ENCODE measurements at regions not wholly inside any gene's neighbourhood (a gene's known extent, or its start where the extent isn't known, plus 50 kb on each side); places are given as distances from the start of the nearest gene placed in this dataset.
"Not testable (repeated sequence)": the region's sequence is repeated elsewhere in the genome, so short reads cannot be mapped to it uniquely, and the experiment has no call there.

- not testable (repeated sequence) for DNase-seq, H3K4me1 ChIP-seq
Observed at GRCh38 chr11:128140293-128140692, 447.1 kb downstream of the ETS1 start.

GRCh38 chr11:128135451-128135850, 451.9 kb downstream of the ETS1 start:
- no peaks in the 10 kb centered on the region for H3K9me3 ChIP-seq (replicated peaks)
- H3K4me3 ChIP-seq: no peak overlapping the region
- peak overlapping the region; percentile 42 for H3K27ac ChIP-seq
- no peaks in the 10 kb centered on the region for H3K36me3 ChIP-seq
- peaks cover 13% of the 10 kb centered on the region for H3K4me1 ChIP-seq
- no peaks in the 10 kb centered on the region for H3K27me3 ChIP-seq
- DNase-seq: peak; percentile 30 to 63

More at GRCh38 chr11:128140293-128140692, 447.1 kb downstream of the ETS1 start:
- H3K4me3 ChIP-seq; H3K27ac ChIP-seq; H3K36me3 ChIP-seq; H3K27me3 ChIP-seq; H3K9me3 ChIP-seq (replicated peaks): not testable (repeated sequence)

GRCh38 chr11:128133501-128133900, 453.9 kb downstream of the ETS1 start:
- no peak for DNase-seq
- Histone ChIP-seq H3K27me3 (no peaks in the 10 kb centered on the region), H3K4me3 (no peak overlapping the region), H3K27ac (no peak overlapping the region), H3K4me1 (peaks cover 13% of the 10 kb centered on the region), H3K9me3 (replicated peaks) (no peaks in the 10 kb centered on the region), H3K36me3 (no peaks in the 10 kb centered on the region)

GRCh38 chr11:128130052-128130451, 457.3 kb downstream of the ETS1 start:
- Histone ChIP-seq H3K4me3 (no peak overlapping the region), H3K9me3 (replicated peaks) (no peaks in the 10 kb centered on the region), H3K27me3 (no peaks in the 10 kb centered on the region), H3K4me1 (peaks cover 3% of the 10 kb centered on the region; the same call in 1 of the 2 replicates), H3K27ac (no peak overlapping the region), H3K36me3 (no peaks in the 10 kb centered on the region)
- no peak for DNase-seq

GRCh38 chr11:128125723-128126122, 461.6 kb downstream of the ETS1 start:
- H3K27ac ChIP-seq: no peak overlapping the region
- no peaks in the 10 kb centered on the region for H3K36me3 ChIP-seq
- no peaks in the 10 kb centered on the region for H3K4me1 ChIP-seq
- H3K9me3 ChIP-seq (replicated peaks): no peaks in the 10 kb centered on the region
- no peaks in the 10 kb centered on the region for H3K27me3 ChIP-seq
- H3K4me3 ChIP-seq: no peak overlapping the region
- no peak for DNase-seq

GRCh38 chr11:128116885-128117284, 470.5 kb downstream of the ETS1 start:
- Histone ChIP-seq H3K27ac (no peak overlapping the region), H3K4me3 (no peak overlapping the region), H3K27me3 (no peaks in the 10 kb centered on the region), H3K4me1 (no peaks in the 10 kb centered on the region), H3K36me3 (no peaks in the 10 kb centered on the region), H3K9me3 (replicated peaks) (no peaks in the 10 kb centered on the region)
- DNase-seq: peak in 1 of 2 experiments; percentile 5

- no peak for DNase-seq
- no peak overlapping the region for H3K27ac ChIP-seq
- H3K4me3 ChIP-seq: no peak overlapping the region
- H3K9me3 ChIP-seq (replicated peaks): no peaks in the 10 kb centered on the region
- H3K27me3 ChIP-seq: no peaks in the 10 kb centered on the region
- H3K4me1 ChIP-seq: no peaks in the 10 kb centered on the region
- no peaks in the 10 kb centered on the region for H3K36me3 ChIP-seq
Observed at GRCh38 chr11:128116447-128116846, 470.9 kb downstream of the ETS1 start.

- H3K9me3 ChIP-seq (replicated peaks): no peaks in the 10 kb centered on the region
- H3K4me1 ChIP-seq: no peaks in the 10 kb centered on the region
- DNase-seq: no peak
- no peak overlapping the region for H3K4me3 ChIP-seq
- no peaks in the 10 kb centered on the region for H3K36me3 ChIP-seq
- H3K27me3 ChIP-seq: no peaks in the 10 kb centered on the region
- H3K27ac ChIP-seq: no peak overlapping the region
Observed at GRCh38 chr11:128105950-128106349, 481.4 kb downstream of the ETS1 start.

GRCh38 chr11:128105511-128105910, 481.8 kb downstream of the ETS1 start:
- Histone ChIP-seq H3K4me1 (no peaks in the 10 kb centered on the region), H3K27ac (no peak overlapping the region), H3K9me3 (replicated peaks) (no peaks in the 10 kb centered on the region), H3K36me3 (no peaks in the 10 kb centered on the region), H3K4me3 (no peak overlapping the region), H3K27me3 (no peaks in the 10 kb centered on the region)
- DNase-seq: no peak

- DNase-seq: no peak
- Histone ChIP-seq H3K36me3 (no peaks in the 10 kb centered on the region), H3K9me3 (replicated peaks) (no peaks in the 10 kb centered on the region), H3K4me3 (no peak overlapping the region), H3K27me3 (no peaks in the 10 kb centered on the region), H3K27ac (no peak overlapping the region), H3K4me1 (no peaks in the 10 kb centered on the region)
Observed at GRCh38 chr11:128103278-128103873, 484.0 kb downstream of the ETS1 start.

- no peaks in the 10 kb centered on the region for H3K27me3 ChIP-seq
- no peaks in the 10 kb centered on the region for H3K9me3 ChIP-seq (replicated peaks)
- H3K36me3 ChIP-seq: no peaks in the 10 kb centered on the region
- no peak overlapping the region for H3K4me3 ChIP-seq
- DNase-seq: no peak
- H3K27ac ChIP-seq: no peak overlapping the region
- H3K4me1 ChIP-seq: no peaks in the 10 kb centered on the region
Observed at GRCh38 chr11:128098781-128099180, 488.6 kb downstream of the ETS1 start.

- H3K27ac ChIP-seq: no peak overlapping the region
- no peaks in the 10 kb centered on the region for H3K9me3 ChIP-seq (replicated peaks)
- no peaks in the 10 kb centered on the region for H3K27me3 ChIP-seq
- no peaks in the 10 kb centered on the region for H3K36me3 ChIP-seq
- no peak overlapping the region for H3K4me3 ChIP-seq
- H3K4me1 ChIP-seq: no peaks in the 10 kb centered on the region
- no peak for DNase-seq
Observed at GRCh38 chr11:128095466-128095981, 491.8 kb downstream of the ETS1 start.

- H3K27me3 ChIP-seq: no peaks in the 10 kb centered on the region
- H3K36me3 ChIP-seq: no peaks in the 10 kb centered on the region
- no peaks in the 10 kb centered on the region for H3K9me3 ChIP-seq (replicated peaks)
- no peaks in the 10 kb centered on the region for H3K4me1 ChIP-seq
- DNase-seq: no peak
- no peak overlapping the region for H3K27ac ChIP-seq
- H3K4me3 ChIP-seq: no peak overlapping the region
Observed at GRCh38 chr11:128093689-128094088, 493.7 kb downstream of the ETS1 start.

GRCh38 chr11:128089962-128090361, 497.4 kb downstream of the ETS1 start:
- H3K4me3 ChIP-seq: no peak overlapping the region

GRCh38 chr11:128086794-128087193, 500.6 kb downstream of the ETS1 start:
- Histone ChIP-seq H3K27ac (no peak overlapping the region), H3K4me1 (no peaks in the 10 kb centered on the region), H3K9me3 (replicated peaks) (no peaks in the 10 kb centered on the region), H3K27me3 (no peaks in the 10 kb centered on the region), H3K4me3 (no peak overlapping the region), H3K36me3 (no peaks in the 10 kb centered on the region)
- no peak for DNase-seq

More at GRCh38 chr11:128089962-128090361, 497.4 kb downstream of the ETS1 start:
- H3K27me3 ChIP-seq: no peaks in the 10 kb centered on the region
- H3K4me1 ChIP-seq: no peaks in the 10 kb centered on the region
- H3K9me3 ChIP-seq (replicated peaks): no peaks in the 10 kb centered on the region
- no peak for DNase-seq
- no peak overlapping the region for H3K27ac ChIP-seq
- no peaks in the 10 kb centered on the region for H3K36me3 ChIP-seq

GRCh38 chr11:128085276-128085675, 502.1 kb downstream of the ETS1 start:
- Histone ChIP-seq H3K9me3 (replicated peaks) (no peaks in the 10 kb centered on the region), H3K4me3 (no peak overlapping the region), H3K27ac (no peak overlapping the region), H3K36me3 (no peaks in the 10 kb centered on the region), H3K4me1 (no peaks in the 10 kb centered on the region), H3K27me3 (no peaks in the 10 kb centered on the region)
- no peak for DNase-seq

Measured in SJCRH30 (cell line).